GM12878 (cell line): ENCODE measurements at regions not wholly inside any gene's neighbourhood (a gene's known extent, or its start where the extent isn't known, plus 50 kb on each side); places are given as distances from the start of the nearest gene placed in this dataset.

Source experiments
- ATAC-seq: fragments of 200-7000 bp; cut with Tn5 transposase; 3 replicates; pipeline ENCODE4 v1.9.1; 2020; ENCODE audit warnings: mild to moderate bottlenecking, moderate library complexity
- BruUV-seq: library from RNA; stranded (reverse); fragments of 400-500 nt; replicated peaks from 2 replicates; lab custom pipeline; 2021; lab: Mats Ljungman, UMichigan
- CTCF ChIA-PET: fragments of 300-600 bp; sonication (Branson Sonifier 250); formaldehyde crosslinking; extraction: SDS; loops from one replicate; lab custom pipeline; 2021; ENCODE audit warnings: inconsistent platforms; lab: Yijun Ruan, JAX
- POLR2A ChIA-PET: fragments of 350-600 bp; formaldehyde crosslinking; extraction: SDS; loops from one replicate; lab custom pipeline; 2021; ENCODE audit warnings: inconsistent platforms; lab: Charles Lee
- RAD21 ChIA-PET: fragments of 300-600 bp; sonication (Branson Sonifier 250); formaldehyde crosslinking; loops from one replicate; lab custom pipeline; 2023; ENCODE audit warnings: antibody characterized with exemption; ENCODE audit not compliant: unreplicated experiment; lab: Charles Lee
- SMC1A ChIA-PET: fragments of 300-600 bp; sonication (Branson Sonifier 250); formaldehyde crosslinking; loops from one replicate; lab custom pipeline; 2023; ENCODE audit not compliant: unreplicated experiment, uncharacterized antibody; lab: Charles Lee
- DNase-seq: peaks from one replicate; pipeline ENCODE4 v3.0.0-alpha.2; 2011; ENCODE audit warnings: low read depth, low spot score
- FAIRE-seq: peaks from 3 replicates; lab custom pipeline; 2011; peaks lifted over from hg19 to GRCh38; lab: Jason Lieb, UNC
- H2AFZ ChIP-seq: 2 replicates; pipeline ENCODE4 v1.6.0; 2011; ENCODE audit warnings: low read depth, low read length, control low read depth; ENCODE audit not compliant: control insufficient read depth
- H3K27ac ChIP-seq: 2 replicates; pipeline ENCODE4 v1.5.1; 2011; ENCODE audit warnings: control low read depth; ENCODE audit not compliant: control insufficient read depth, insufficient read depth
- H3K27me3 ChIP-seq, 2 experiments: replicated peaks in 1 of 2; 2 replicates each; pipeline versions ENCODE4 v1.6.0 to v1.6.1; 2011; ENCODE audit warnings: low read length in 1 of 2; ENCODE audit not compliant: control insufficient read depth in 2 of 2, insufficient read depth in 2 of 2
- H3K36me3 ChIP-seq, 2 experiments: 2 replicates each; pipeline ENCODE4 v1.5.1; 2011; ENCODE audit warnings: low read length in 1 of 2; ENCODE audit not compliant: control insufficient read depth in 2 of 2, insufficient read depth in 2 of 2
- H3K4me1 ChIP-seq: 2 replicates; pipeline ENCODE4 v1.6.1; 2011; ENCODE audit warnings: mild to moderate bottlenecking, low read length, moderate library complexity, mixed read lengths; ENCODE audit not compliant: control insufficient read depth, insufficient read depth
- H3K4me2 ChIP-seq: 2 replicates; pipeline ENCODE4 v1.6.0; 2011; ENCODE audit warnings: control low read depth; ENCODE audit not compliant: control insufficient read depth, insufficient read depth
- H3K4me3 ChIP-seq: fragments of 200-600 bp; sonication (generic); 2 replicates; pipeline ENCODE4 v1.5.1; 2016
- H3K79me2 ChIP-seq: 2 replicates; pipeline ENCODE4 v1.6.0; 2011; ENCODE audit warnings: low read length; ENCODE audit not compliant: control insufficient read depth, insufficient read depth
- H3K9ac ChIP-seq: 2 replicates; pipeline ENCODE4 v1.8.0; 2011; ENCODE audit warnings: low read length, control low read depth, mixed read lengths; ENCODE audit not compliant: control insufficient read depth, insufficient read depth
- H3K9me3 ChIP-seq: replicated peaks from 3 replicates; pipeline ENCODE4 v1.5.1; 2011; ENCODE audit warnings: mild to moderate bottlenecking, low read length; ENCODE audit not compliant: control insufficient read depth, insufficient read depth
- H4K20me1 ChIP-seq: 2 replicates; pipeline ENCODE4 v1.6.0; 2011; ENCODE audit not compliant: control insufficient read depth, insufficient read depth
- ASH2L ChIP-seq: fragments of 300-600, 200-600 bp; sonication (generic); IDR thresholded peaks from 2 replicates; pipeline ENCODE4 v1.6.1; 2017; ENCODE audit warnings: low read depth, mild to moderate bottlenecking, borderline replicate concordance
- CBFB ChIP-seq: IDR thresholded peaks from 2 replicates; pipeline ENCODE4 v1.6.1; 2016; ENCODE audit warnings: antibody characterized with exemption, low read depth
- CBX5 ChIP-seq: sonication (generic); IDR thresholded peaks from 2 replicates; pipeline ENCODE4 v1.6.1; 2016; ENCODE audit warnings: low read depth, moderate library complexity, mild to moderate bottlenecking, inconsistent platforms
- CREB1 ChIP-seq: IDR thresholded peaks from 2 replicates; pipeline ENCODE4 v1.6.1; 2012; ENCODE audit warnings: low read depth, mild to moderate bottlenecking, inconsistent platforms
- EP300 ChIP-seq, 2 experiments: fragments of 150-350 bp in 1 of 2; IDR thresholded peaks; 2 replicates each; pipeline ENCODE4 v1.6.1; 2011 to 2012; ENCODE audit warnings: low read depth in 2 of 2, low read length in 2 of 2, borderline replicate concordance in 1 of 2, improper control_type of control experiment in 1 of 2, inconsistent platforms in 1 of 2; ENCODE audit not compliant: control insufficient read depth in 1 of 2
- IKZF1 ChIP-seq: fragments of 450-650 bp; conservative IDR thresholded peaks from 2 replicates; pipeline ENCODE4 v1.6.1; 2017; ENCODE audit warnings: antibody characterized with exemption, mild to moderate bottlenecking
- MEF2B ChIP-seq: fragments of 450-650 bp; IDR thresholded peaks from 2 replicates; pipeline ENCODE4 v1.6.1; 2018; ENCODE audit warnings: mild to moderate bottlenecking, moderate library complexity; ENCODE audit not compliant: partially characterized antibody, poor library complexity, severe bottlenecking
- NFXL1 ChIP-seq: fragments of 450-650 bp; IDR thresholded peaks from 2 replicates; pipeline ENCODE4 v1.6.1; 2017; ENCODE audit warnings: antibody characterized with exemption, mild to moderate bottlenecking, borderline replicate concordance
- NR2F1 ChIP-seq: fragments of 450-650 bp; conservative IDR thresholded peaks from 2 replicates; pipeline ENCODE4 v1.6.1; 2017; ENCODE audit warnings: mild to moderate bottlenecking
- RBBP5 ChIP-seq: fragments of 200-600 bp; sonication (generic); conservative IDR thresholded peaks from 2 replicates; pipeline ENCODE4 v1.6.1; 2016
- RELB ChIP-seq: fragments of 450-650 bp; IDR thresholded peaks from 2 replicates; pipeline ENCODE4 v1.6.1; 2017; ENCODE audit warnings: low read depth, mild to moderate bottlenecking, moderate library complexity
- RFX5 ChIP-seq: IDR thresholded peaks from 2 replicates; pipeline ENCODE4 v1.6.1; 2011; ENCODE audit warnings: low read depth, low read length, improper control_type of control experiment
- SMARCA5 ChIP-seq: fragments of 450-650 bp; IDR thresholded peaks from 2 replicates; pipeline ENCODE4 v1.6.1; 2017; ENCODE audit warnings: mild to moderate bottlenecking
- USF2 ChIP-seq: IDR thresholded peaks from 2 replicates; pipeline ENCODE4 v1.6.1; 2011; ENCODE audit warnings: low read depth, low read length, improper control_type of control experiment, borderline replicate concordance
- WGBS: methylation state at CpG from one replicate; pipeline ENCODE4 v1.1.6; 2016; ENCODE audit warnings: low lambda C conversion rate; ENCODE audit not compliant: insufficient replicate concordance, insufficient coverage; ENCODE audit errors: missing lambda C conversion rate; 5-methylcytosine and 5-hydroxymethylcytosine counted together
- in situ Hi-C: fragments of 300-500 bp; cut with MboI; formaldehyde crosslinking; loops from 9 replicates; pipeline ENCODE4 v1.14.3; 2018; ENCODE audit warnings: mixed read lengths
- intact Hi-C: fragments of 100-400 bp; cut with micrococcal nuclease; formaldehyde crosslinking; loops from one replicate; pipeline ENCODE4 v1.14.2; 2022; ENCODE audit not compliant: unreplicated experiment

DNA sequence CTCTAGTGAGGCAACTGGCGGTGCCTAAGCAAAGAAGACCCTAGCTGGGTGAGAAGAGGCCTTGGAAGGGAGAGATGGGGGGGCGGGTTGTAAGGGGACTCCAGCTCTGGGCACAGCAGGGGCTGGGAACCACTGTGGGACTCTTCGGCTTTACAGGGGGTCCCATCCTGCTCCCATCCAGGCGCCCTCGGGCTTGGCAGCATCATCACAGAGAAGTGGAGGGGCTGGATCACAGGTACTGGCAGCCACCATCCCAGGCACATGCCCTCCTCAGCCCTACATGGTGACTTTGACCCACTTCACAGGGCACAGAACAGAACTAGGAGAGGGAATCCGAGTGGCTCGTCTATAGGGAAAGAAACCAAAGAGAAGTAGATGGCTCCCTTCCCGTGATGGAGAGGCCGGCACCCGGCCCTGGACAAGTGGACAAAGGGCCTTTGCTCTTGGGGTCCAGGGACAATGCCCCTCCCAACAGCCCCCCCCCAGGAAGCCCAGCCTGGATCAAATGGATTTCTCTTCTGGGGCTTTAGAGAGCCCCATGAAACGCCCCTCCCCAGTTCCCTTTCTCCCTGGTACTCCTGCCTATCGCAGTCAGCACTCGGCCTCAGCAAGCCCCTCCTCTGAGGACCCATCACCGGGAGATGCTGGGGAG, 54.0 kb upstream of the ECE1 start (continued):
- TF ChIP-seq SMARCA5: no peak
- no peak for TF ChIP-seq CBX5
- TF ChIP-seq USF2: no peak
- TF ChIP-seq ASH2L: no peak
- TF ChIP-seq RELB: no peak

GRCh38 chr1:21342961-21343838, 52.9 kb upstream of the ECE1 start:
- H3K27ac ChIP-seq: peak overlapping the region; percentile 38; the same call in 1 of the 2 replicates
- peaks cover 13% of the 10 kb centered on the region for H3K79me2 ChIP-seq
- in situ Hi-C loops (no loop called here), intact Hi-C loops (loop anchor here (1.0 kb wide), 2 partner anchors 9 to 49 kb away; no protein-coding TSS in a partner anchor)
- FAIRE-seq (peak; percentile 77), DNase-seq (no peak), ATAC-seq (peak; percentile 66)
- H3K4me1 ChIP-seq: peaks cover 34% of the 10 kb centered on the region
- TSS peak; percentile 53 for BruUV-seq
- H2AFZ ChIP-seq: no peak overlapping the region
- no peaks in the 10 kb centered on the region; the same call in 2 of the 3 replicates for H3K9me3 ChIP-seq
- ChIA-PET RAD21 (interaction anchor here (0.8 to 2.3 kb wide), 5 partner anchors 9 to 88 kb away, joined by 3 to 12 read pairs (median 3); no protein-coding TSS in a partner anchor), CTCF (interaction anchor here (1.4 to 3.9 kb wide), 3 partner anchors 8 to 72 kb away, joined by 5 to 29 read pairs (median 10); no protein-coding TSS in a partner anchor), POLR2A (interaction anchor here (2.4 to 4.3 kb wide), 3 partner anchors 8 to 49 kb away, joined by 20 to 58 read pairs (median 32); no protein-coding TSS in a partner anchor), SMC1A (interaction anchor here (0.5 to 1.9 kb wide), 9 partner anchors 9 to 73 kb away, joined by 3 to 8 read pairs (median 4); no protein-coding TSS in a partner anchor)
- no peaks in the 10 kb centered on the region for H3K36me3 ChIP-seq
- no peaks in the 10 kb centered on the region for H4K20me1 ChIP-seq
- H3K27me3 ChIP-seq: peaks cover 0 to 2% of the 10 kb centered on the region in 2 experiments; a peak in 1 of 4 replicates
- WGBS: under 1% methylated on average over 10 of the region's 10 CpGs
- peak overlapping the region; percentile 64; the same call in 1 of the 2 replicates for H3K9ac ChIP-seq
- peak overlapping the region; percentile 94 for H3K4me2 ChIP-seq
- peak overlapping the region; percentile 98 for H3K4me3 ChIP-seq
- TF ChIP-seq EP300 (IDR thresholded peaks at IDR 0.05; ENCODE audit: borderline replicate concordance in 1 of 2, control insufficient read depth in 1 of 2, low read depth in 2 of 2, low read length in 2 of 2) (peak in 1 of 2 experiments; percentile 72; a peak in 2 of 4 replicates), NFXL1 (no peak), CREB1 (peak; percentile 85), IKZF1 (peak; percentile 81), MEF2B (peak; percentile 80), CBFB (no peak), RFX5 (no peak), RBBP5 (no peak), NR2F1 (peak; percentile 45)
